ENCODE measurements at regions not wholly inside any gene's neighbourhood (a gene's known extent, or its start where the extent isn't known, plus 50 kb on each side); places are given as distances from the start of the nearest gene placed in this dataset.

DNA sequence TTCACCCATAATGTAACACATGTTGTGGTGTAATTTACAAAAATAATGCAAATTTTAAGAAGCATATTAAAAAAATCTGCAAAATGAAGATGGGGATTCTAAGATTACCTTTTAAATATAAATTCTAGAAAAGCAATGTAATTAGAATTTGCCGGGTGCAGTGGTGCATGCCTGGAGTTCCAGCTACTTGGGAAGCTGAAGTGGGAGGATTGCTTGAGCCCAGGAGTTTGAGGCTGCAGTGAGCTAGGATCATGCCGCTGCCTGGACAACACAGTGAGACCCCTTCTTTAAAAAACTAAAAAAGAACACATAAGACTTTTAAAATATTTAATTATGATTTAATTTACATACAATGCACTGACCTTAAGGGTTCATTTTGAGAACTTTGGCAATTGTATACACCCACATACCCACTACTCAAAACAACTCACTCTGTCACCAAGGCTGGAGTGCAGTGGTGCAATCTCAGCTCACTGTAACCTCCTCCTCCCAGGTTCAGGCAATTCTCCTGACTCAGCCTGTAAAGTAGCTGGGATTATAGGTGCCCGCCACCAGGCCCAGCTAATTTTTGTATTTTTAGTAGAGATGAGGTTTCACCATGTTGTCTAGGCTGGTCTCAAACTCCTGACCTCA, 134.0 kb upstream of the TBL1XR1 start:
- no peak for TF ChIP-seq CTCF (IDR thresholded peaks at IDR 0.05; ENCODE audit: unreplicated experiment)
- H3K4me3 Mint-ChIP-seq (ENCODE audit: unreplicated experiment) = no peak overlapping the region

DNA sequence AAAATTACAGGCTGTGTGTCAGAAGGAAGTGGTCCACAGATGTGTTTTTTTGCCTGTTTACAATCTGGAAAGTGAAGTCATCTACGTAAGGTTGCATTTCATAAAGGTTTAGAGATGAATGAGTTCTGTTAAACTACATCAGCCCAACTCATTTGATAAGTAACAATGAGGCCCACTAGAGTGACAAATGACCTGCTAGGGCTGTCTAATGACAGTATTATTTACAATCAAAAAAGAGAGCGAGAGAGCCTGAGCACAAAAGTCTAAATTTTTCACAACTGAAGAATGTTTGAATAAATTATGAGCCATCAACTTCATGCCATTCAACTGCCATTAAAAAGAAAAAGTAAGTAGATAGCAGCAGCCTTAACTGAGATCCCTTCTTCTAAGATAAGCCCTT, 135.7 kb upstream of the TBL1XR1 start:
- intact Hi-C loops (cut with micrococcal nuclease) = no loop called here
- POLR2A ChIA-PET = no interaction called here
- CTCF ChIA-PET = no interaction called here
- Mint-ChIP-seq H3K36me3 (ENCODE audit: insufficient read depth, unreplicated experiment) (no peaks in the 10 kb centered on the region), H3K4me3 (ENCODE audit: unreplicated experiment) (no peak overlapping the region), H3K27me3 (ENCODE audit: insufficient read depth, unreplicated experiment) (no peaks in the 10 kb centered on the region), H3K9me3 (ENCODE audit: unreplicated experiment) (no peaks in the 10 kb centered on the region), H3K27ac (ENCODE audit: low read depth, unreplicated experiment) (no peak overlapping the region), H3K4me1 (ENCODE audit: insufficient read depth, unreplicated experiment) (peaks cover 11% of the 10 kb centered on the region)
- TF ChIP-seq CTCF (IDR thresholded peaks at IDR 0.05; ENCODE audit: unreplicated experiment) = no peak
- no TSS peak for BruUV-seq (replicated peaks)
- no peak for DNase-seq (ENCODE audit: unreplicated experiment)

More for the DNA sequence above, 134.0 kb upstream of the TBL1XR1 start:
- Mint-ChIP-seq H3K4me1 (ENCODE audit: insufficient read depth, unreplicated experiment) (no peaks in the 10 kb centered on the region), H3K27me3 (ENCODE audit: insufficient read depth, unreplicated experiment) (no peaks in the 10 kb centered on the region), H3K36me3 (ENCODE audit: insufficient read depth, unreplicated experiment) (no peaks in the 10 kb centered on the region), H3K9me3 (ENCODE audit: unreplicated experiment) (no peaks in the 10 kb centered on the region), H3K27ac (ENCODE audit: low read depth, unreplicated experiment) (no peak overlapping the region)
- no peak for DNase-seq (ENCODE audit: unreplicated experiment)
- CTCF ChIA-PET = interaction anchor here (0.6 to 0.7 kb wide), 2 partner anchors 14 to 19 kb away, joined by 3 read pairs; no protein-coding TSS in a partner anchor
- intact Hi-C loops (cut with micrococcal nuclease) = no loop called here
- POLR2A ChIA-PET = no interaction called here
- no TSS peak for BruUV-seq (replicated peaks)

GRCh38 chr3:177333533-177334520, 136.5 kb upstream of the TBL1XR1 start:
- intact Hi-C loops (cut with micrococcal nuclease) = no loop called here
- H3K4me3 Mint-ChIP-seq (ENCODE audit: unreplicated experiment) = no peak overlapping the region
- POLR2A ChIA-PET = no interaction called here
- H3K4me1 Mint-ChIP-seq (ENCODE audit: insufficient read depth, unreplicated experiment) = peaks cover 15% of the 10 kb centered on the region
- no TSS peak for BruUV-seq (replicated peaks)
- CTCF ChIA-PET = interaction anchor here (0.5 kb wide), 1 partner anchor 148 kb away, joined by 6 read pairs; no protein-coding TSS in a partner anchor
- no peak for TF ChIP-seq CTCF (IDR thresholded peaks at IDR 0.05; ENCODE audit: unreplicated experiment)
- H3K27ac Mint-ChIP-seq (ENCODE audit: low read depth, unreplicated experiment) = no peak overlapping the region
- no peaks in the 10 kb centered on the region for H3K9me3 Mint-ChIP-seq (ENCODE audit: unreplicated experiment)
- DNase-seq (ENCODE audit: unreplicated experiment) = no peak
- no peaks in the 10 kb centered on the region for H3K27me3 Mint-ChIP-seq (ENCODE audit: insufficient read depth, unreplicated experiment)
- no peaks in the 10 kb centered on the region for H3K36me3 Mint-ChIP-seq (ENCODE audit: insufficient read depth, unreplicated experiment)

DNA sequence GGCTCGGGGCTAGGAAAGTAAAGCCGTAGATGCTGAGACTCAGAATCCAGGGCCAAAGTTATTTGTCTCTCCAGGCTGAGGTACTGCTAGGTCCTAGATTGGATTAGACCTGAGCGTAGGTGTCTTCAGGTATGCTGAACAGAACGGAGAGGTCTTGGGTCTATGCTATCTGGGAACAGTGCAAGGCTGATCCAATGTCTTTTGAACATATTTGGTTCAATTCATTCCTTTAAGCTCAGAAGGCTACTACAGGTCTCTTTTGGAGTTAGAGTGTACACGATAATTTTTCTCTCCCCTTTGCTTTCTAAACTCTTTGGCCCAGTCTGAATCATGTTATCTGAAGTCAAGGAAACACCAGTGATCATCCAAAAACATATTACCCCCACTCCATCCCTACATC, 137.5 kb upstream of the TBL1XR1 start:
- no TSS peak for BruUV-seq (replicated peaks)
- H3K27me3 Mint-ChIP-seq (ENCODE audit: insufficient read depth, unreplicated experiment) = no peaks in the 10 kb centered on the region
- H3K9me3 Mint-ChIP-seq (ENCODE audit: unreplicated experiment) = no peaks in the 10 kb centered on the region
- peaks cover 23% of the 10 kb centered on the region for H3K4me1 Mint-ChIP-seq (ENCODE audit: insufficient read depth, unreplicated experiment)
- TF ChIP-seq CTCF (IDR thresholded peaks at IDR 0.05; ENCODE audit: unreplicated experiment) = no peak
- H3K4me3 Mint-ChIP-seq (ENCODE audit: unreplicated experiment) = no peak overlapping the region
- intact Hi-C loops (cut with micrococcal nuclease) = no loop called here
- no peak overlapping the region for H3K27ac Mint-ChIP-seq (ENCODE audit: low read depth, unreplicated experiment)
- POLR2A ChIA-PET = no interaction called here
- CTCF ChIA-PET = no interaction called here
- no peaks in the 10 kb centered on the region for H3K36me3 Mint-ChIP-seq (ENCODE audit: insufficient read depth, unreplicated experiment)
- DNase-seq (ENCODE audit: unreplicated experiment) = no peak
